IPS DF 6.9 (cell line): ENCODE measurements at regions not wholly inside any gene's neighbourhood (a gene's known extent, or its start where the extent isn't known, plus 50 kb on each side); places are given as distances from the start of the nearest gene placed in this dataset.

Experiments used
- DNase-seq: peaks from one replicate; pipeline ENCODE4 v3.0.0-alpha.2; 2013; ENCODE audit warnings: low read depth, low spot score
- H3K27ac ChIP-seq: one replicate; pipeline ENCODE4 v1.5.1; 2013; ENCODE audit warnings: low read length, control low read depth
- H3K27me3 ChIP-seq: 2 replicates; pipeline ENCODE4 v1.6.1; 2013; ENCODE audit warnings: mild to moderate bottlenecking, low read length; ENCODE audit not compliant: control insufficient read depth, insufficient read depth
- H3K36me3 ChIP-seq: 2 replicates; pipeline ENCODE4 v1.6.1; 2013; ENCODE audit warnings: low read length; ENCODE audit not compliant: control insufficient read depth, insufficient read depth
- H3K4me1 ChIP-seq: 2 replicates; pipeline ENCODE4 v1.6.1; 2013; ENCODE audit warnings: low read length; ENCODE audit not compliant: control insufficient read depth, insufficient read depth
- H3K4me3 ChIP-seq: 2 replicates; pipeline ENCODE4 v1.5.1; 2013; ENCODE audit warnings: mild to moderate bottlenecking, low read length
- H3K9me3 ChIP-seq: 2 replicates; pipeline ENCODE4 v1.6.1; 2013; ENCODE audit warnings: low read length, inconsistent platforms; ENCODE audit not compliant: control insufficient read depth, insufficient read depth
- WGBS: extraction: QIAGEN DNeasy Blood & Tissue Kit; methylation state at CpG from one replicate; pipeline ENCODE4 v1.1.7; 2013; ENCODE audit warnings: mixed read lengths, missing lambda C conversion rate; ENCODE audit not compliant: insufficient read length, insufficient coverage; 5-methylcytosine and 5-hydroxymethylcytosine counted together

- no peaks in the 10 kb centered on the region for H3K4me1 ChIP-seq
- DNase-seq = no peak
- H3K27me3 ChIP-seq = no peaks in the 10 kb centered on the region
- H3K36me3 ChIP-seq = no peaks in the 10 kb centered on the region
- no peak overlapping the region for H3K27ac ChIP-seq
- H3K9me3 ChIP-seq = no peaks in the 10 kb centered on the region
- H3K4me3 ChIP-seq = no peak overlapping the region
Measured at GRCh38 chr2:103902347-103902746, 951.6 kb upstream of the POU3F3 start.

- H3K4me1 ChIP-seq = no peaks in the 10 kb centered on the region
- no peak overlapping the region for H3K27ac ChIP-seq
- no peak for DNase-seq
- no peaks in the 10 kb centered on the region for H3K27me3 ChIP-seq
- no peak overlapping the region for H3K4me3 ChIP-seq
- no peaks in the 10 kb centered on the region for H3K36me3 ChIP-seq
- H3K9me3 ChIP-seq = no peaks in the 10 kb centered on the region
Measured at GRCh38 chr2:103921161-103921560, 932.8 kb upstream of the POU3F3 start.

GRCh38 chr2:103942199-103942598 is 911.7 kb upstream of the POU3F3 start:
- no peaks in the 10 kb centered on the region for H3K36me3 ChIP-seq
- H3K9me3 ChIP-seq = no peaks in the 10 kb centered on the region
- no peak overlapping the region for H3K27ac ChIP-seq
- H3K27me3 ChIP-seq = no peaks in the 10 kb centered on the region
- H3K4me3 ChIP-seq = no peak overlapping the region
- no peaks in the 10 kb centered on the region for H3K4me1 ChIP-seq
- no peak for DNase-seq

GRCh38 chr2:103945083-103945482 is 908.8 kb upstream of the POU3F3 start:
- Histone ChIP-seq H3K9me3 (no peaks in the 10 kb centered on the region), H3K4me3 (no peak overlapping the region), H3K27ac (no peak overlapping the region), H3K4me1 (no peaks in the 10 kb centered on the region), H3K36me3 (no peaks in the 10 kb centered on the region), H3K27me3 (no peaks in the 10 kb centered on the region)
- WGBS = no CpG with 5 or more reads among the region's 2 CpGs
- no peak for DNase-seq

GRCh38 chr2:103959174-103960128 is 894.5 kb upstream of the POU3F3 start:
- no CpG with 5 or more reads among the region's 9 CpGs for WGBS
- peak; percentile 22 for DNase-seq
- H3K4me3 ChIP-seq = no peak overlapping the region
- H3K4me1 ChIP-seq = no peaks in the 10 kb centered on the region
- H3K36me3 ChIP-seq = no peaks in the 10 kb centered on the region
- no peaks in the 10 kb centered on the region for H3K27me3 ChIP-seq
- H3K27ac ChIP-seq = no peak overlapping the region
- H3K9me3 ChIP-seq = no peaks in the 10 kb centered on the region

- H3K36me3 ChIP-seq = no peaks in the 10 kb centered on the region
- H3K4me1 ChIP-seq = no peaks in the 10 kb centered on the region
- no peak for DNase-seq
- no peaks in the 10 kb centered on the region for H3K9me3 ChIP-seq
- no CpG with 5 or more reads among the region's 1 CpG for WGBS
- no peaks in the 10 kb centered on the region for H3K27me3 ChIP-seq
- H3K27ac ChIP-seq = no peak overlapping the region
- no peak overlapping the region for H3K4me3 ChIP-seq
Measured at GRCh38 chr2:103960129-103960513, 893.8 kb upstream of the POU3F3 start.

- Histone ChIP-seq H3K27ac (no peak overlapping the region), H3K4me3 (no peak overlapping the region), H3K9me3 (no peaks in the 10 kb centered on the region), H3K36me3 (no peaks in the 10 kb centered on the region), H3K27me3 (no peaks in the 10 kb centered on the region), H3K4me1 (no peaks in the 10 kb centered on the region)
- no CpG with 5 or more reads among the region's 6 CpGs for WGBS
- DNase-seq = no peak
Measured at GRCh38 chr2:103960951-103961350, 893.0 kb upstream of the POU3F3 start.

- no peaks in the 10 kb centered on the region for H3K36me3 ChIP-seq
- H3K9me3 ChIP-seq = no peaks in the 10 kb centered on the region
- no peaks in the 10 kb centered on the region for H3K27me3 ChIP-seq
- no peak overlapping the region for H3K4me3 ChIP-seq
- WGBS = no CpG with 5 or more reads among the region's 4 CpGs
- DNase-seq = no peak
- no peak overlapping the region for H3K27ac ChIP-seq
- no peaks in the 10 kb centered on the region for H3K4me1 ChIP-seq
Measured at GRCh38 chr2:103961862-103962261, 892.1 kb upstream of the POU3F3 start.

- H3K9me3 ChIP-seq = no peaks in the 10 kb centered on the region
- no peak overlapping the region for H3K27ac ChIP-seq
- WGBS = no CpG with 5 or more reads among the region's 4 CpGs
- no peak overlapping the region for H3K4me3 ChIP-seq
- H3K36me3 ChIP-seq = no peaks in the 10 kb centered on the region
- no peaks in the 10 kb centered on the region for H3K4me1 ChIP-seq
- no peaks in the 10 kb centered on the region for H3K27me3 ChIP-seq
- DNase-seq = no peak
Measured at GRCh38 chr2:103962670-103963069, 891.2 kb upstream of the POU3F3 start.

- Histone ChIP-seq H3K36me3 (no peaks in the 10 kb centered on the region), H3K4me1 (no peaks in the 10 kb centered on the region), H3K9me3 (no peaks in the 10 kb centered on the region), H3K4me3 (no peak overlapping the region), H3K27ac (no peak overlapping the region), H3K27me3 (no peaks in the 10 kb centered on the region)
- no CpG with 5 or more reads among the region's 5 CpGs for WGBS
- no peak for DNase-seq
Measured at GRCh38 chr2:103963146-103963725, 890.7 kb upstream of the POU3F3 start.

- 100% methylated on average over 3 of the region's 4 CpGs for WGBS
- no peaks in the 10 kb centered on the region for H3K9me3 ChIP-seq
- H3K4me3 ChIP-seq = no peak overlapping the region
- H3K27me3 ChIP-seq = no peaks in the 10 kb centered on the region
- DNase-seq = no peak
- no peak overlapping the region for H3K27ac ChIP-seq
- no peaks in the 10 kb centered on the region for H3K36me3 ChIP-seq
- H3K4me1 ChIP-seq = no peaks in the 10 kb centered on the region
Measured at GRCh38 chr2:103977241-103977640, 876.7 kb upstream of the POU3F3 start.
